Hepatocyte (in vitro differentiated cells): ENCODE measurements at regions not wholly inside any gene's neighbourhood (a gene's known extent, or its start where the extent isn't known, plus 50 kb on each side); places are given as distances from the start of the nearest gene placed in this dataset.

Experiments used
- EZH2 ChIP-seq: fragments of 200-600 bp; sonication (generic); IDR thresholded peaks from 2 replicates; pipeline ENCODE4 v1.6.1; 2016; ENCODE audit warnings: antibody characterized with exemption, mild to moderate bottlenecking, borderline replicate concordance
- TF ChIP-seq, protein P1 (sequence below): fragments of 200-600 bp; sonication (generic); IDR thresholded peaks from 2 replicates; pipeline ENCODE4 v1.5.1; 2016; ENCODE audit warnings: antibody characterized with exemption, mild to moderate bottlenecking; ENCODE audit not compliant: poor library complexity

DNA sequence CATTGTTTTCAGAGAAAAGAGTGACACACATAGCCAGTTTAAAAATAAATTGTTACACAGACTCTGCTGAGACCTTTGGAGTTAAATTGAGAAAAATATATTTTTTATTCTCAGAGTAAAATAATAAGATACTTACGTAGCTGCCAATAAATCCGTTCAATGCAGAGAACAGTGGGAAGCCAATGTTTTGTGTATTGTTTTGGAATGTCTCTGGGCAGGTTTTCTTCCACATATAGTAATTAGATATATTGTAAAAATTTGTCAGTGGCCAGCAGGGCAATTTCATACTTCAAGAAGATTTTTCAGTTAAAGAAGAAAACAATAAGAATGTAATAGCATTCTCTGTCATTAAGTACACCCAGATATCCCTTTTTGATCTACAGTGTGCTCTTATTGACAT, 999.5 kb upstream of the INTU start:
- TF ChIP-seq EZH2 = no peak
- TF ChIP-seq, protein P1, sequence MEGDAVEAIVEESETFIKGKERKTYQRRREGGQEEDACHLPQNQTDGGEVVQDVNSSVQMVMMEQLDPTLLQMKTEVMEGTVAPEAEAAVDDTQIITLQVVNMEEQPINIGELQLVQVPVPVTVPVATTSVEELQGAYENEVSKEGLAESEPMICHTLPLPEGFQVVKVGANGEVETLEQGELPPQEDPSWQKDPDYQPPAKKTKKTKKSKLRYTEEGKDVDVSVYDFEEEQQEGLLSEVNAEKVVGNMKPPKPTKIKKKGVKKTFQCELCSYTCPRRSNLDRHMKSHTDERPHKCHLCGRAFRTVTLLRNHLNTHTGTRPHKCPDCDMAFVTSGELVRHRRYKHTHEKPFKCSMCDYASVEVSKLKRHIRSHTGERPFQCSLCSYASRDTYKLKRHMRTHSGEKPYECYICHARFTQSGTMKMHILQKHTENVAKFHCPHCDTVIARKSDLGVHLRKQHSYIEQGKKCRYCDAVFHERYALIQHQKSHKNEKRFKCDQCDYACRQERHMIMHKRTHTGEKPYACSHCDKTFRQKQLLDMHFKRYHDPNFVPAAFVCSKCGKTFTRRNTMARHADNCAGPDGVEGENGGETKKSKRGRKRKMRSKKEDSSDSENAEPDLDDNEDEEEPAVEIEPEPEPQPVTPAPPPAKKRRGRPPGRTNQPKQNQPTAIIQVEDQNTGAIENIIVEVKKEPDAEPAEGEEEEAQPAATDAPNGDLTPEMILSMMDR = no peak
